COR-L47 (cell line): ENCODE measurements at regions not wholly inside any gene's neighbourhood (a gene's known extent, or its start where the extent isn't known, plus 50 kb on each side); places are given as distances from the start of the nearest gene placed in this dataset.

Experiments
- DNase-seq: peaks from one replicate; lab custom pipeline; 2025; lab: John Stamatoyannopoulos, UW

DNA sequence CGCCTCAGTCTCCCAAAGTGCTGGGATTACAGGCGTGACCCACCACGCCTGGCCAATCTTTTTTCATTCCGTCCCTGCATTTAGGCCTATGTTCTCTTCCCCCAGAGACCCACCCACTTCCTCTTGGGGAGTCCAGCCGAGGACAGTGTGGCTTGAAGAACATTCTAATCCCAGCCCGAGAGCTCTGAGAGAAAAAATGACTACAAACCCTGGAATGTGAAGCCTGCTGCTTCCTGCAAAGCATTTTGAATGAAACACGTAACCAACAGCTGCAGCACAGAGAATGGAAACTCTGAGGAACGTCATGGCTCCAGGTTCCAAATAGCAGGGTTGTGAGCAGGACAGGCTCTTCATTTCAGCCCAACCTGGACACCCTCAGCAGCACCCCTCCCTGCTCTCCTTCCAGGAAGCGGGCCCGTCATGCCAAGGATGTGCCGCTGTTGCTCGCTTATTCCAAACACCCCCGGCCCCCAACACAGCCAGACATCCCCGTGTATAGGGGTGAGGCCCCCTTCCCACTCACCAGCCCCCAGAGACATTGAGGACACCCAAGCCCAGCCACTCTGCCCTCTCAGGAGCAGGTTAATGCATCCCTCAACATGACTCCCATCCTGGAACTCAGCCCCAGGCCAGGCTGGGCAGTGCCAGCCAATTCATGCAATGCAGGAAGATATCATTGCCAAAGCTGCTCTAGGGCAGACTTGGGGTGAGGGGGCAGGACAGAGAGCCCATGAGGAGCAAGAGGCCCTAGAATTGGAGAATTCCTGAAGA lies 139.8 kb downstream of the ZFP36L2 start:
- DNase-seq, result no peak

- no peak for DNase-seq
These were observed 140.5 kb downstream of the ZFP36L2 start for GRCh38 chr2:43085929-43086328.

DNA sequence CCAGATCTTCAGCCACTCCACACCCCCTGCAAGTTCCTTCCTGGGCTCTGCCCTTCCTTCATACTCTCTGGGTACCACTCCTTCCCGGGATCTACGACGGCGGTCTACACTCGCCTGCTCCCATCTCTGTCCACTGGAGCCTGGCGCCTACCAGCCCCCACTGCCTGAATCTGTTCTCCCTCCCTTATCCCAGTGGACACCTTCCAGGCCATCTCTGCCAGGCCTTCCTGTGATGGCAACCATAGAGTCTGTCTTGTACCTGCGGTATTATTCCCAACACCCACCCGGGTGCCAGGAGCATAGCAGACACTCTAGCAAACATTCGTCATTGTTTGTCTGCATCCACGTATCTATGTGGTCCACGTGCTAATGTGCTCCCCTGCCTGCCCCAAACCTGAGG lies 140.9 kb downstream of the ZFP36L2 start:
- no peak for DNase-seq

DNA sequence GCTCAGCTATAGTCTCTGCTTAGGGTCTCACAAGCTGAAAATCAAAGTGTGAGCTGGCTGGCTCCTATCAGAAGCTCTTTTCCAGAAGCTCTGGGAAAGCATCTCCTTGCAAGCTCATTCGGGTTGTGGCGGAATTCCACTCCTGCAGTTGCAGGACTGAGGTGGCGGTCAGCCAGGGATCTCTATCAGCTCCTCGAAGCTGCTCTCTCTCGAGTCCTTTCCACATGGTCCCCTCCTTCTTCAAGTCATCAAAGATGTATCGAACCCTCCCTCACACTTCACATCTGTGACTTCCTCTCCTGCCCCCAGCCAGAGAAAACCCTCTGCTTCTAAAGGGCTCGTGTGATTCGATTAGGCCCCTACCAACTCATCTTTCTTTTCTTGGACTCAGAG lies 141.7 kb downstream of the ZFP36L2 start:
- no peak for DNase-seq

- DNase-seq, result no peak
These were observed 142.4 kb downstream of the ZFP36L2 start for GRCh38 chr2:43083710-43084698.

- no peak for DNase-seq
These were observed 143.3 kb downstream of the ZFP36L2 start for GRCh38 chr2:43082903-43083677.

DNA sequence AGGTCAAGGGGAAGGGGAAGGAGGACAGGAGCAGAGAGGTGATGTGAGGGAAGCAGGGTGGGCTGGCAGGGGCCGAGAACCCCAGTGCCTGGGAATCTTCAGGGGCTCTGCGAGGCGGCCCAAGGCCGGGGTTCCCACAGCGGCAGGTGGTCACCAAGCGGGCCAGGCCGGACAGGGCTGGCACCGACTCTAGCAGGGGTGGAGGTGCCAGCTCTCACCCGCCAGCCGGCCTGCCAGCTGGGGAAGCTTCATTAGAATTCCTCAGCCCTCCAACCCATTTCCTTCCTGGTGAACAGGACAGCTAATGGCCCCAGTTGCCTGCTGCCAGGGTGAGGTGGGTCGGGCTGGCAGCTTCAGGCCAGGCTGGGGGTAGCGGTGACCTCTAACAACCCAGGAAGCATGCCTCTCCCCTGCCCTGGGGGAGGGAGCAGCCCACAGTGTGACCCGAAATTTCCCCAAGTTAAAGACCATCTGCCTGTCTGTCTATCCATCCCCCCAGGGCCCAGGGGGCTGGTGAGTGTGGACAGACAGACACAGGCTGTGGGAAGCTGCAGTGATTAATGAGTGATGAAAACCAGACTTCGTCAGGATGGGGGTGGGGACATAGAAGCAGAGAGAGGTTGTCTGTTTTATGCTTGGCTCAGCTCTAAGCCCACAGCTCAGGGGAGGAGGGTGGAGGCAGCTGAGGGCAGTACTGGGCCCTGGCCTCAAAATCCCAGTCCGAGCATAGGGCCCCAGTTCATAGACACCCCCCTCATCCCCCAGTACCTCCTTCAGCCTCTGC lies 144.1 kb downstream of the ZFP36L2 start:
- DNase-seq, result no peak

DNA sequence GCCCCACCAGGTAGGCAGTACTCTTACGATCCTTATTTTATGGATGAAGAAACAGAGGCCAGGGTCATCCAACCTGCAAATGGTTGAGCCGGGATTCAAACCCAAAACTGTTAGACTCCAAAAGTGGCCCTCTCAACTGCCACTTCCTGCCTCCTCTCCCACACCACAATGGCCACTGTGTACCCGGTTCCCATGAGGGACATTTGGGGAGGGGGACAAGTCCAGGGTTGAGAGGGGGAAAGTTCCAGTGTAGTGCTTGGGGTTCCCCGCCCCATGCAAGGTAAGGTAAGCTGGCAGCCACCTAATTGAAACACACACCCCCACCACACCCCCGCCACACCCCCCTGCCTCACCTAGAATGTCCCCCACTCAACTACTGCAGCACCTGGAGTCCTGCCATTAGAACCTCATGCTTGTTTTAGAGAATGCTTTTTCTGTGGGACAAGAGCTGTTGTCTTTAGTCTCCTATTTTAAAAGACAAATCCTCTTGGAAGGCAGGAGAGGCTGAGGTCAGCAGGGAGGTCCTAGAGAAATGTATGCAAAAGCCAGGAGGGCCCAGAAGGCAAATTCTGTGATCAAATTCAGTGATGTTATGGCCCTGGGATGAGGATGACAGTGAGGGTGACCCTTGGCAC lies 145.2 kb downstream of the ZFP36L2 start:
- no peak for DNase-seq

DNA sequence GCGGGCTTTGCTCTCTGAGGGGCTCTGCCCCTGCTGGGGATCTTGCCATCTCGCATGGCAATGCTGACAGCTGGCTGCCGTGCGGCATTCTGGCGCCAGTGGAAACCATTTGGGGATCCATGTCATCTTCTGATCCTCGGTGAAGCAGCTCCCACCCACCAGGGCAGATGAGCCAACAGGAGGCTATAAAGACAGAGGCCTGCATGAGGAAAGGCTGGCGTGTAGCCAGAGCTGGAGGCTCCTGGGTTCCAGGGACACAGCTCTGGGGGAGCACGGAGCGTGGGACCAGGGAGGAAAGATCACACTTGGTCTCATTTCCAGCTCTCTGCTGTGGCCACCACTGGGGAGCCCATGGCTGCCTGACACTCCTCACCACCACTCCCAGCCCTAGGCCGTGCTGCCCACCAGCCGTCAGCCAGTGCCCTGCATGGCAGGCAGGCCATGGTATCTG lies 145.8 kb downstream of the ZFP36L2 start:
- DNase-seq, result no peak

DNA sequence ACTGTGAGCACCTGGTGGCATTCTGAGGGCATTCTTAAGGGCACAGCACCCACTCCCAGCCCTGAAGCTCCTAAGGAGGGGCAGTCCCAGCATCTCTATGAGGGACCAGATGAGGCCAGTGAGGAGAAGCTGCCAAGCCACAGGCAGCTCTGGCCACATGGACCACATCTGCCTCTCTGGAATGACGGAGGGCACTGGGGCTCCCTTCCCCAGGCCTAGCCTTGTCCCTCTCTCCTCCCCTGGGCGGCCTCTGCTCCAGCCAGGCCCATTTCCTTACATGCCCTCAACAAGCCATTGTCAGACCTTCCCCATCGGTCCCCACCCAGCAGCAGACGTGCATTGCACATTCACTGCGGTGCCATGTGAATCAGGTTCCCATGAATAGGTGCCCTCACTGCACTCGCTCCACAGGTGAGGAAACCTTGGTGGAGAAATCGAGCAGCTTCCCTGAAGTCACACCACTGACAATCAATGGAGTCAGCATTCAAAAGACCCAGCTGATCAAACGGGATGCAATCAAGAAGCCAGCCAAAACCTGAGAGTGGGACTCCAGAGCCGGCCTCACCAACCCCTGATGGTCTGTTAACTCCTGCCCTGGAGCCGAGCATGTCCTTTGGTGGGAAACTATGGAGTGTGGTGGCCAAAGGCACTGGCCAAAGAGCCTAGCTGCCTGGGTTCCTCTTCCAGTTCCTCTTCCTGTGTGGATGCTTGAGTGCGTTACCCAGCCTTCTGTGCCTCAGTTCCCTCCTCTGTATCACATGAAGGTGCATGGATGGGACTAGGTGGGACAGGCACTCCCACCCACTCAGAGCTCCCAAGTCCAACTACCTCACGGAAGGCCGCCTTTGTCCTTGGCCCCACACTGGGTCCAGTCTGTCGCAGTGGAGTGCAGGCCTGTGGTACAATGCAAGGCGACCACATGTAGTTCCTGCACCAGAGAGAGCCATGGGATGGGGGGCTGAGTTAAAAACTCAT lies 147.3 kb downstream of the ZFP36L2 start:
- no peak for DNase-seq

GRCh38 chr2:43078301-43078700 lies 148.1 kb downstream of the ZFP36L2 start:
- DNase-seq, result no peak

DNA sequence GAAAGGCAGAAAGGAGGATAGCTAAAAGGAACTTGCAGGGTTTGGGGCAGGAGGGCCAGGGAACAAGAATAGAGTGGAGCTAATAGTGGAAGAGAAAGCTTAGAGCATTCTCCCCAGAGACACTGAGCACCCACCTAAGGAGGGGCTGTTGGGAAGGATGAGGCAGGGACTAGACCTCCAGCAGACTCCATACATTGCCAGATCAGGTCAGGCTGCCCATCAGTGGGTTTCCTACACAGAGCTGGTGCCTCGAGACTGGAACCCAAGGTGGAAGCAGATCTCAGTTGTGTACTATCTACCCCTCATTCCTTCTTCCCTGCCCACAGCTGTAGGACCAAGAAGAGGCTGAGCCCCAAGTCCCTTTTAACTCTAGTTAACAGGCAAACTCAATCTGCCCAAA lies 148.5 kb downstream of the ZFP36L2 start:
- DNase-seq, result no peak

DNA sequence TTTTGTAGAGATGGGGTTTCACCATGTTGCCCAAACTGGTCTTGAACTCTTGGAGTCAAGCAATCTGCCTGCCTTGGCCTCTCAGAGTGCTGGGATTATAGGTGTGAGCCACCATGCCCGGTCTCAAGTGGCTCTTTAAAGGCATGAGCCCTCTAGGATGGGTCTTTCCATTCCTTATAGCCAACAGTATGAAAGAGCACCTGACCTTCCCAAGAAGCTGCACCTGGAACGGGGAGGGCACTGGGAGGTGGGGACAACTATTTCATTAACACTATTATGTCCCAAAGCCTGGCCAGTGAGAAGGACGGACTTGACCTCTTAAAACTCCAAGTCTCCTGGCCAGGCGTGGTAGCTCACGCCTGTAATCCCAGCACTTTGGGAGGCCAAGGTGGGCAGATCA lies 149.7 kb downstream of the ZFP36L2 start:
- DNase-seq, result no peak

GRCh38 chr2:43075811-43076585 lies 150.4 kb downstream of the ZFP36L2 start:
- DNase-seq, result no peak

GRCh38 chr2:43075054-43075593 lies 151.3 kb downstream of the ZFP36L2 start:
- no peak for DNase-seq

- no peak for DNase-seq
These were observed 151.8 kb downstream of the ZFP36L2 start for GRCh38 chr2:43074592-43075053.

DNA sequence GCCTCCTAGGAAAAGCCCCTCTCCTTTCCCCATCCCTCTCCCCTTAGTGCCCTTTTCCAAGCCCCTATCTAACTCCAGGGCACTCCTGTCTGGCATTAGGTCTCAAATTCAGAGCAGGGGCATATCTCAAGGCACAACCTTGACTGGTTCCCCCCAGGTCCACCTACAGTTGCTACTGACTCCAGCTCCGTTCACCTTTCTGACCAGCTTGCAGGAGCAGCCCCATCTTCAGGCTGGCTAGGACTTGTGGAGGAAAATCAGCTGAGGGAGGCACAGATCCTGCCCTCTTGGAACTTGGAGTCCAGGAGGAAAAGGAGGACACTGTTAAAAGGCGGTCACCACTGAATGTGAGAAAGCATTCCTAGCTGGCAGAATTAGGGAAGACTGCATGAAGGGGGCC lies 152.4 kb downstream of the ZFP36L2 start:
- no peak for DNase-seq

GRCh38 chr2:43073401-43073825 lies 153.0 kb downstream of the ZFP36L2 start:
- DNase-seq, result no peak
